Activated T-cell treated with anti-CD3 and anti-CD28 coated beads, Interleukin-2, amount 50 U/mL, for 72 hours (primary cell): ENCODE measurements at regions not wholly inside any gene's neighbourhood (a gene's known extent, or its start where the extent isn't known, plus 50 kb on each side); places are given as distances from the start of the nearest gene placed in this dataset.

Experiments
- ATAC-seq, 2 donors: fragments of 150-1000 bp; cut with Tn5 transposase; replicated peaks in 1 of 2; 2 replicates each; pipeline ENCODE4 v1.10.0; 2021; ENCODE audit warnings: moderate library complexity in 2 of 2, mild to moderate bottlenecking in 1 of 2
- DNase-seq, 2 donors: peaks; one replicate each; pipeline ENCODE4 v3.0.0; 2021 to 2022; ENCODE audit warnings: mixed read lengths in 1 of 2
- H3K27ac Mint-ChIP-seq: one replicate; pipeline ENCODE4 v1.8.0; 2022; ENCODE audit warnings: mild to moderate bottlenecking, moderate library complexity, mixed read lengths
- H3K27me3 Mint-ChIP-seq: one replicate; pipeline ENCODE4 v1.8.0; 2022; ENCODE audit warnings: low read depth, mixed read lengths
- H3K36me3 Mint-ChIP-seq, 2 donors: one replicate each; pipeline ENCODE4 v1.8.0; 2022; ENCODE audit warnings: mixed read lengths in 2 of 2, mild to moderate bottlenecking in 1 of 2; ENCODE audit not compliant: insufficient read depth in 2 of 2
- H3K4me1 Mint-ChIP-seq: one replicate; pipeline ENCODE4 v1.8.0; 2022; ENCODE audit warnings: low read depth, mixed read lengths
- H3K4me3 Mint-ChIP-seq, 2 donors: one replicate each; pipeline ENCODE4 v1.8.0; 2022; ENCODE audit warnings: mild to moderate bottlenecking in 2 of 2, mixed read lengths in 2 of 2, moderate library complexity in 2 of 2
- H3K9me3 Mint-ChIP-seq, 2 donors: one replicate each; pipeline ENCODE4 v1.8.0; 2022; ENCODE audit warnings: mixed read lengths in 2 of 2

DNA sequence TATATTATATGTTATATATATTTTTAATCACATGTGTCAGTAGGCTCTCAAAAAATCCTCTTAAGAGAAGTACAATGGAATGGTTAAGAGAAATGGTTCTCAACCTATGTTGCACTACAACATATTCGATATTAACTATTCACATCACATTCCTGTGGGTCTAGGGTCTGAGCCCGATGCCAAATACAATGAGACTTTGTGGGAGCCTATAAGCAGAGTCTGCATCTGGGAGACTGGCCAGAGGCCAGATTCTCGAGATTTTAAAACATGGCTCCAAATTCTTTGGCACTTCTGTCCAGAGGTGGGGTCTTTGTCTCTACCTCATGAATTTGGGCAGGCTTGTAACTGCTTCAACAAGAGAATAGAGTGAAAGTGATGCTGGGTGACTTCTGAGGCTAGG, 79.4 kb upstream of the NBEA start:
- Mint-ChIP-seq H3K4me3 (no peak overlapping the region), H3K4me1 (no peaks in the 10 kb centered on the region), H3K9me3 (peaks cover 0 to 2% of the 10 kb centered on the region in 2 donors), H3K27me3 (no peaks in the 10 kb centered on the region), H3K36me3 (no peaks in the 10 kb centered on the region), H3K27ac (no peak overlapping the region)
- ATAC-seq (no peak), DNase-seq (no peak)

- peaks cover 3% of the 10 kb centered on the region for H3K27me3 Mint-ChIP-seq
These were observed 78.5 kb upstream of the NBEA start for GRCh38 chr13:34863360-34864135.

GRCh38 chr13:34864671-34865070, 77.4 kb upstream of the NBEA start:
- Mint-ChIP-seq H3K9me3 (no peaks in the 10 kb centered on the region), H3K27ac (no peak overlapping the region), H3K27me3 (peaks cover 8% of the 10 kb centered on the region), H3K4me3 (no peak overlapping the region), H3K36me3 (no peaks in the 10 kb centered on the region), H3K4me1 (no peaks in the 10 kb centered on the region)
- no peak for DNase-seq
- ATAC-seq, result no peak

More at GRCh38 chr13:34863360-34864135, 78.5 kb upstream of the NBEA start:
- no peak overlapping the region for H3K27ac Mint-ChIP-seq
- peaks cover 0 to 2% of the 10 kb centered on the region in 2 donors for H3K9me3 Mint-ChIP-seq
- DNase-seq, result no peak
- H3K4me1 Mint-ChIP-seq, result no peaks in the 10 kb centered on the region
- no peak for ATAC-seq
- H3K36me3 Mint-ChIP-seq, result no peaks in the 10 kb centered on the region
- H3K4me3 Mint-ChIP-seq, result no peak overlapping the region

GRCh38 chr13:34867590-34867989, 74.5 kb upstream of the NBEA start:
- DNase-seq, result no peak
- Mint-ChIP-seq H3K9me3 (no peaks in the 10 kb centered on the region), H3K4me1 (no peaks in the 10 kb centered on the region), H3K36me3 (no peaks in the 10 kb centered on the region), H3K4me3 (no peak overlapping the region), H3K27me3 (peaks cover 8% of the 10 kb centered on the region), H3K27ac (no peak overlapping the region)
- no peak for ATAC-seq

DNA sequence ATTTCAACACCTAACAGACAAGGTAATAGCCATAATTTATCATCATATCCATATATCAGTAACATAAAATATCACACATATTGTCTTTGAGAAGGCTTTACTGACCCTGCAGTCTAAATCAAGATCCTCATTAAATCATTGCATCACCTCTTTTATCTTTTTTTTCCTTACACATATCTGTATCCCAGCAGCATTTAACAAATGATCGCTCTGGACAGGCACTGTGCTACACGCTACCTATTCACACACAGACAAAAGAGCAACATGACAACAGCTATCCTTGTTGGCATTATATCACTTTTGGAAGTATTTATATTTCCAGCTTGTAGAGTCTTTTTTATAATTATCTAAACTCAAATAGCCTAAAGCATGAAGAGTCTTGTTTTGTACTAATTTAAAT, 73.3 kb upstream of the NBEA start:
- Mint-ChIP-seq H3K36me3 (no peaks in the 10 kb centered on the region), H3K27me3 (peaks cover 8% of the 10 kb centered on the region), H3K27ac (no peak overlapping the region), H3K9me3 (no peaks in the 10 kb centered on the region), H3K4me3 (no peak overlapping the region), H3K4me1 (no peaks in the 10 kb centered on the region)
- DNase-seq (no peak), ATAC-seq (no peak)

GRCh38 chr13:34869696-34870095, 72.4 kb upstream of the NBEA start:
- Mint-ChIP-seq H3K27ac (no peak overlapping the region), H3K4me1 (no peaks in the 10 kb centered on the region), H3K4me3 (no peak overlapping the region), H3K27me3 (peaks cover 8% of the 10 kb centered on the region), H3K36me3 (no peaks in the 10 kb centered on the region), H3K9me3 (no peaks in the 10 kb centered on the region)
- ATAC-seq (no peak), DNase-seq (no peak)

GRCh38 chr13:34878329-34878728, 63.7 kb upstream of the NBEA start:
- Mint-ChIP-seq H3K4me3 (no peak overlapping the region), H3K4me1 (no peaks in the 10 kb centered on the region), H3K27ac (no peak overlapping the region), H3K36me3 (no peaks in the 10 kb centered on the region), H3K27me3 (peaks cover 11% of the 10 kb centered on the region), H3K9me3 (no peaks in the 10 kb centered on the region)
- ATAC-seq, result no peak
- no peak for DNase-seq

DNA sequence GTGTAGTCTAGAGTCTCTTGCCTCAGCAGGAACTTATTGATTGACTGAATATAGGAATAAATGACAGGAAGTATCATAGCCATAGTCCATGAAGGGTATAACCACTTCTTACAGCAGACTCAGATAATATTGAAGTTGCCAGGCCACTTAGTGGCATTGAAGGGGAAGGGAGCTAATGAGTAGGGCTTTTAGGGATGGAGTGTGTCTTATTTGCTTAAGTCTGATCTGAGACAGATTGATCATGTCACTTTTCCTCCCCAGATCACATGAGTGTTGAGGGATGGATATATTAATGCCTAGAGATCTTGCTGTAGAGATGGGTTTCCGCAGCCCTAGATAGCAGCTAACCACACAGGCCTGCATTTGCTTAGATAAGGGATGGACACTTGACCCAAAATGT, 62.2 kb upstream of the NBEA start:
- H3K9me3 Mint-ChIP-seq, result no peaks in the 10 kb centered on the region
- H3K27ac Mint-ChIP-seq, result no peak overlapping the region
- H3K4me3 Mint-ChIP-seq, result no peak overlapping the region
- no peaks in the 10 kb centered on the region for H3K4me1 Mint-ChIP-seq
- ATAC-seq, result no peak
- H3K27me3 Mint-ChIP-seq, result peaks cover 11% of the 10 kb centered on the region
- no peak for DNase-seq
- H3K36me3 Mint-ChIP-seq, result no peaks in the 10 kb centered on the region

- Mint-ChIP-seq H3K4me3 (no peak overlapping the region), H3K27ac (no peak overlapping the region), H3K9me3 (no peaks in the 10 kb centered on the region), H3K4me1 (no peaks in the 10 kb centered on the region), H3K27me3 (peaks cover 11% of the 10 kb centered on the region), H3K36me3 (no peaks in the 10 kb centered on the region)
- DNase-seq, result no peak
- no peak for ATAC-seq
These were observed 60.6 kb upstream of the NBEA start for GRCh38 chr13:34881494-34881893.

GRCh38 chr13:34883396-34883795, 58.7 kb upstream of the NBEA start:
- H3K9me3 Mint-ChIP-seq, result no peaks in the 10 kb centered on the region
- DNase-seq (no peak), ATAC-seq (no peak)
- H3K27ac Mint-ChIP-seq, result no peak overlapping the region
- H3K4me1 Mint-ChIP-seq, result no peaks in the 10 kb centered on the region
- H3K4me3 Mint-ChIP-seq, result no peak overlapping the region
- peaks cover 11% of the 10 kb centered on the region for H3K27me3 Mint-ChIP-seq
- no peaks in the 10 kb centered on the region for H3K36me3 Mint-ChIP-seq

- H3K27ac Mint-ChIP-seq, result no peak overlapping the region
These were observed 57.7 kb upstream of the NBEA start for GRCh38 chr13:34884366-34884765.

GRCh38 chr13:34886121-34886875, 55.8 kb upstream of the NBEA start:
- Mint-ChIP-seq H3K4me1 (no peaks in the 10 kb centered on the region), H3K27me3 (peaks cover 6% of the 10 kb centered on the region), H3K36me3 (no peaks in the 10 kb centered on the region), H3K9me3 (no peaks in the 10 kb centered on the region), H3K27ac (no peak overlapping the region), H3K4me3 (no peak overlapping the region)
- no peak for ATAC-seq
- DNase-seq, result no peak

More at GRCh38 chr13:34884366-34884765, 57.7 kb upstream of the NBEA start:
- Mint-ChIP-seq H3K4me1 (no peaks in the 10 kb centered on the region), H3K4me3 (no peak overlapping the region), H3K27me3 (peaks cover 11% of the 10 kb centered on the region), H3K36me3 (no peaks in the 10 kb centered on the region), H3K9me3 (no peaks in the 10 kb centered on the region)
- no peak for ATAC-seq
- no peak for DNase-seq

DNA sequence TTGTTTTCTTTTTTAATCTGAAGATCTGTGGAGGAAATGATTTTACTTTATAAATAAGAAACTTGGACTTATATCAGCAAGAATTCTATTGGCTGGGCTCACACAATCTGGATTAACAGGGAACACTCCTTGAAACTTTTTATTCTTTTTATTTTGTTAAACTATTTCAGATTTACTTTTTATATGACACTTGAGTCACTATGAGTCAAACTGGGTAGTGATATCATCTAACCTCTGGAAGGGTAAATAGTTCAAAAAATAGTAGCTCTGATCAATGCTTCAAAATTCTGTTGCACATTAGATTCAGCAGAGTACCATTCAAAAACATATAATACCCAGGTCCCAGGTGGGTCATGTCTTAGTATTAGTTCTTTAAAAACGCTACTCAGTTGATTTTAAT, 55.1 kb upstream of the NBEA start:
- Mint-ChIP-seq H3K27me3 (peaks cover 6% of the 10 kb centered on the region), H3K9me3 (no peaks in the 10 kb centered on the region), H3K4me3 (no peak overlapping the region), H3K36me3 (no peaks in the 10 kb centered on the region), H3K27ac (no peak overlapping the region), H3K4me1 (no peaks in the 10 kb centered on the region)
- DNase-seq (no peak), ATAC-seq (no peak)
